RPMI8226 (cell line): ENCODE measurements at regions not wholly inside any gene's neighbourhood (a gene's known extent, or its start where the extent isn't known, plus 50 kb on each side); places are given as distances from the start of the nearest gene placed in this dataset.
"Not testable (repeated sequence)": the region's sequence is repeated elsewhere in the genome, so short reads cannot be mapped to it uniquely, and the experiment has no call there.

Experiments used
- DNase-seq: peaks from one replicate; pipeline ENCODE4 v3.0.0-alpha.2; 2015

DNA sequence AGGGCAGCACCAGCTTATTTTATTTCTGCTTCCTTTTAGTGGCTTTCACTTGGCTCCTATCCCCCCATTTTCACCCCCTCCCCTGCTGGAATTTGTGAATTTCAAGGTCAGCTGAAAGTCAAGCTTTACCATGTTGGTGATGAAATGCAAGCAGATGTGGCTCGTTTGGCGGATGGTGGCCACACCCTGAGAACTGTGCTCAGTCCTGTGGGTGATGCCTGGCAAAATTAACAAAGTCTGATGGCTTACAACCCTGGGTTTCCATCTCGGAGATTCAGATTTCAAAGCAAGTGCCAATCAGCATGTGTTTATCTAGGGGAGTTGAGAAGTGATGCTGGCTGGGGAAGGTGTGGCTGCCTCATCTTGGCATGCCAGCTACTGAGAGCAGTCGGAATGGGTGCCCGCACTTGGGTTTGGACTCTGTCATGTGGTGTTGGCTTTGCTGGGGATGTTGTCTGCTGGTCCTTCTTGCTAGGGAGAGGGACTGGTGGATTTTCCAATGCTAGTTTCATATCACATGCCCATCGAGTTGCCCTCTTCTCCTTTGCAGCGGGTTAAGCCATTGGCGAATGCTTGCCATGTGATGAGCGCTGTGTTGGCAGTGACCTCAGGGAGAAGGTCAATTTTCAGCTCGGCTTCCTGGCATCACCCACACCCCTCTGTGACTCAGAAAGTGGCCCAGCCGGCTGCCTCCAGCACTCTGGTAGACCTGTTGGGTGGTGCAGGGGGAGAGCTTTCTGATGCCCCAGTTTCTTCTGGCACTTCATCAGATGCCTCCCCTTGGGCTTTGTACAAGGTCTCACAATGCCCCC is 77.0 kb upstream of the PITX1 start:
- DNase-seq: no peak

DNA sequence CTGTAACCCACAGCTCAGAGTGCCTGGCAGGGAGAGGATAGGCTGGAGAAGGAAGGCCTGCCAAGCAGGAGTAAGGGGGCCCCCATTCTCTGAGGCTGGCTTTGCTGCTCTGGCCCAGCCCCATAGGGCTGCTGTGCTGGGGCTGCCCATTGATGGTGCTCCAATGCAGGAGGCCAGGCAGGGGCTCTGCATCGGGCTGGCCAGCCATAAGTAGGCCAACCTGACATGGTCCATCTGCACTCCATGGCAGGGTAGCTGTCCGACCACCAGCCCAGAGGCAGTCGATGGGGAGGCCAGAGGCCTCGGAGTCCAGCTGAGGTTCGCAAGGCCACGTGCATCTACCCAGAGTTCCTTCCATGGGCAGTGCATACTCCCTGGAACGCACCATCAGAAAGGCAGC is 75.0 kb upstream of the PITX1 start:
- no peak for DNase-seq

DNA sequence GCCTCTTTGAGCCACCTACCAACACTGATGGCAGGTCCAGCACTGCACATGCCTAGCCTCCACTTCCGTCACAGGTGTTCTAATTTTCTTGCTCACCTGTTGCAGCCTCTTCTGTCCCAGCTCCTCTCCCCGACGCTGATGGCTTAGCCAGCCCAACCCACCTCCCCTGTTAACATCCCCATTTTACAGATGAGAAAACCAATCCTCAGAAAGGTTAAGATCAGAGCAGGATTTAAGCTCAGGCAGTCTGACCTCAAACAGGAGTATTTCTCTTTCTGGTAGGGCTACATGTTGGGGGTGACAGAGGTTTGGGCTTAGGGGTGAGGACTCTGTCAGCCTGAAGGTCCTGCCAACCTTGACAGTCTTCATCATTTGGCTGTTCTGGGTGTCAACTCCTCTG is 74.5 kb upstream of the PITX1 start:
- DNase-seq: no peak

DNA sequence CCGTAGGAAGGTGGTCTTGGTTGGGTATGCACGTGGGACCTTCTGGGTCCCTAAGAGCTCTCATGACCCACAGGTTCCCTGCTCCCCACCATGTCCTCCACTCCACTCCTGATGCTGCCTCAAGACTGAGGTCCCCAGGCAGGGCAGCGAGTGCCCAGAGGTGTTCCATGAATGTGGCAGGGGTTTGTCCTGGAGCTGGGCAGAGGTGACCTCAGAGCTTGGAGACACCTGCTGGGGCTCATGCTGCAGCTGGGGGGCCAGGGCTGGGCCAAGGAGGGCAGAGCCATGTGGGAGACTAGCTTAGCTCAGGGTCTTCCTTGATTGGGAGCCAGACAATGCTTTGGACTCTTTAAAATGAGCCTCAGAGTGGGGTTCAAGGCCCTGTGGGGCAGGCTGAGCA is 74.0 kb upstream of the PITX1 start:
- no peak for DNase-seq

DNA sequence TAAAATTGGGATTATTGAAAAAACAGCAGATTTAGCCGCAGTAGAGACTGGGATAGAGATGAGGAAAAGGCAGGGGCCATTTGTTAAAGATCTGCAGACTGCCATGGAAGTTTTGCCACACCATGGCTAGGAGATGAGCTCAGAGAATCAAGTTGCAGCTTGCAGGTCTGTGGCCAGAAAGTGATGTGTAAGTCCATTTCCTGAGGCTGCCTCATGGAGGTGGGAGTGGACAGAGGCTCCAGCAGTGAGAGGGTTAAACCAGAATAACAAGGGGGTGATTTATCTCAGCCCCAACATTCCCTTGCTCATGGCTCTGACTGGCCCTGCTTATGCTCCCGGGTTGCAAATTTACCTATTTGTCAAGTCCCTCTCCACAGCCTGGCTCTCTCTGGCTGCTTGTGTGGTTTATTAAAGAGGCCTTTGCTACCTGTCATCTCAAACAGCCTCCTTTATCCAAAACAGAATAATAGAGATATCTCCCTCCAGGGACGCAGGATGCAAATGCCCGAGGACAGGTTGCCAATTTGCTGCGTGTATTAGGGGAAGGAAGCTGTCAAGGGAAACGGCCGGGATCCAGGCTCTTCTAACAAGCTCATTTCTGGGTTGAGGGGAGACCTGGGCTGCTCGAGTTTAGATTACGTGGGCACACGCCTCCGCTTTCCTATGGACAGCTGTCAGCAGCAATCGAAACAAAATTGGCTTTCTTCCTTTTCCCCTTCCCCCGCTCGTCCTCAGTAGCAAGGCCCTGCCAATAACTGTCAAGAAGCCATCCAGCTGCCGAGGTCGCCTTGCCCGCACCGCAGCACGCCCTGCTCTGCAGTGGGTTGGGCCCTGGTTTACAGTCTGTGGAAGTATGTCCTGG is 72.8 kb upstream of the PITX1 start:
- no peak for DNase-seq

DNA sequence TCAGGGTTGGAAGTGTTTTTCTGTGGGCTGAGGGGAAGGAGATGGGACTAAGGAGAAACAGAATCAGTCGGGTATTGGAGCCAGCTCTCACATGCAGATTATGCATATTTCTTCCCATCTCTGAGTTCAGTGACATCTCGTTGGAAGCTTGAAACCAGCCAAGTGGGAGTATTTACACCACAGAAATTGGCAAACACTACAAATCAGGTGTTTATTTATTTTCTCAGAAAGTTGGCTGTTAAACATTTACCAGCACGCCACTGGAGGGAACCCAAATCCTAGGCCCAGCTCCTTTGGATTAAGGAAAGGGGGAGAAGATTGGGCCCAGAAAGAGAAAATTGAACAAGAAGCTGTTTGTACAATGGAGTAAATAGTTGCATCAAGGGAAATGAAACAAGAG is 72.1 kb upstream of the PITX1 start:
- no peak for DNase-seq

DNA sequence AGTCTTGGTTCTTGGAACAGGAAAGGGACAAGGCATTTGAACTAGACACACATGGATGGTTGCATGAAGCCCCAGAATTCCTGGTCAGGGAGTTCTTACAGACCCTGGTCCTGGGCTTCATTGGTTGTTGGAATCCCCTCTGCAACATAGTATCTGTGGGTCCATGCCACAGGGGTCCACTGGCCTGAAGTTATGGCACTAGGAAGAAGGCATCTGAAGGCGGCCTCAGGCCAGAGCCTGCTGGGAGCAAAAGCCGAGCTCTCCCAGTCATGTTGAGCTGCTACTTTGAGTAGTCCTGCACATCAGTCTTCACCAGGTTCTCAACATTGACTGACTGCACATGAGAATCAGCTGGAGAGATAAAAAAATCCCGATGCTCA is 71.1 kb upstream of the PITX1 start:
- DNase-seq: no peak

DNA sequence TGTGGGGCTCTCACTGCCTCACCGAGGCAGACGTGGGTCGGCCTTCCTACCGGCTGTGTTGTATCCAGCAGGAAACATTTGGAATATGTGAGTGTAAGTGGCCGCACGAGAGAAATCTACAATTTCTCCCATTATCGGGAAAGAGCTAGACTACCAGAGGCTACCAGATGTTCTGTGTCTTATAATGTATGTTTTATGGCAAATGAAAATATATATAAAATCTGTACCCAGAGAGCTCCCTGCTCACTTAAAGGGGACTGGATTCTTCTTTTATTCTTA is 69.5 kb upstream of the PITX1 start:
- no peak for DNase-seq

DNA sequence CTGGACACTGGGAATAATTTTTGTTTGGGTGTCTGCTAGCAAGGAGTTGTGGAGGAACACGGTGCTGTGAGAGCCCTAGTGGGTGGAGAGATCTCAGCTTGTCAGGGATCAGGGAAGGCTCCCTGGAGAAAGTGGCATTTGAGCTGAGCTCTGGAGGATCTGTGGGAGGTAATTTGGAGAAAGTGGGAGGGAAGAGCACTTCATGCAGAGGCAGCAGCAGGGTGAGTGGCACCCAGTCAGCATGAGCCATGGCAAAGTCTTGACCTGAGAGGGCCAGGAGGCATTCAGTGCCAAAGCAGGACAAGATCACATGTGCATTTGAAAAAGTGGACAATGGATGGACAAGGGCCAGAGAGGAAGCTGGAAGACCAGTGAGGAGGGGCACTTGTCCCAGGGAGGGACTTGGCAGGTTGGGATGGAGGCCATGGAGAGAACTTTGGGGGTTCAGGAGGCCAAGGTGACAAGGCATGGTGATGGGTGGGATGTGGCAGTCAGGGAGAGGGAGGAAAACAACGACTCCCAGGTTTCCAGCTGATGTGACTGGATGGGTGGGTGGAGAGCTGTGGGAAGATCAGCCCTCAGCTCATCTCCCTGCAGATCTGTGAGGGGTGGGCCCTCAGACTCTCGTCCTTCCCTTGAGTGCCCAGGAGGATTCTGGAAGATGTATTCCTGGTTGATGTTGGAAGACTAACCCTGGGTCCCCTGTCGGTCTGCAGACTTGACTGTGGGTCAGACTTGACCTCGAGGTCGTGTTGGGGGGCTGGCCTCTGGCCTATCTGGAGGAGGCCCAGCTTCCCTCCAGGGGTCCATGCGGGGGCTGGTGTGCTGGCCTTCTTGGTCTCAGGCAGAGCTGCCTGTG is 68.9 kb upstream of the PITX1 start:
- no peak for DNase-seq

DNA sequence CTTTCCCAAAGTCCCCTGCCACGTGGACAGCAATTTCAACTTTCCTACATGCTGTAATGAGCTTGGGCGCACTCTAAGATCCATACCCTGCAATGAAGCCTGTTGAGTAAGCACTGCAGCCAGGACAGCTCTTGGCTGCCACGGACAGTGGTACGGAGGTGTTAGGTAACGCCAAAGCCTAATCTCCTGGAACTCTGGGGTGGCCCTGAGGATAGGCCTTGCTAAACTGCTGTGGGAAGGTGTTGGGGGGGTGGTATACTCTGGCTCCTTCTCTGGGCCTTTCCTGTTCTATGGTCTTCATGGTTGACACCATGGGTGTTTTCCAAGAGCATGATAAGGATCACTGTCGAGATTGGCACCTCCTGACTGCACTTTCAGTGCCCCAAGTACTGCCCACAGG is 66.4 kb upstream of the PITX1 start:
- DNase-seq: no peak

DNA sequence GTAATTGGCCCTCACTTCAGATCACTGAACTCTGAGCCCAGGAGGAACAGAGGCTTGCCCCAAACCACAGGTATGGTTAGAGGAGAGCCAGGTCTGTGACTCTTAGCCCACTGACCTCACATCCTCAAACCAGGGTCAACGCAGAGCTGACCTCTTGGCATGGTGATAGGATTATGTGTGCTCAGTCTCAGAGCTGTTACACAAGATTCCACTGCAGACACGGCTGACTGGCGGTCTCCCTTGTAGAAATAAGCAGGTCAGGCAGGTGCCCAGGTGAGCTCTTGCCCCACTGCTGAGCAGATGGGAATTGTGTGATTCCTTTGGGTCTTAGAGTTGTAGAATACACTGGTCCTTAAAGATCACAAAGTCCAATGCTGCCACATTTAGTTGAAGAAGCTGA is 66.0 kb upstream of the PITX1 start:
- DNase-seq: no peak

DNA sequence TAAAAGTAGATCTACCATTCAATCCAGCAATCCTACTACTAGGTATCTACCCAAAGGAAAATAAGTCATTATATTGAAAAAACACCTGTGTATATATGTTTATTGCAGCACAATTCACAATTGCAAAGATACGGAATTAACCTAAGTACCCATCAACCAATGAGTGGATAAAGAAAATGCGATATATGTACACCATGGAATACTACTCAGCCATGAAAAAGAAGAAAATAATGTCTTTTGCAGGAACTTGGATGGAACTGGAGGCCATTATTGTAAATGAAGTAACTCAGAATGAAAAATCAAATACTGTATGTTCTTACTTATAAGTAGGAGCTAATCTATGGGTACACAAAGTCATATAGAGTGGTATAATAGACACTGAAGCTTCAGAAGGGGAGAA is 63.4 kb upstream of the PITX1 start:
- no peak for DNase-seq

DNA sequence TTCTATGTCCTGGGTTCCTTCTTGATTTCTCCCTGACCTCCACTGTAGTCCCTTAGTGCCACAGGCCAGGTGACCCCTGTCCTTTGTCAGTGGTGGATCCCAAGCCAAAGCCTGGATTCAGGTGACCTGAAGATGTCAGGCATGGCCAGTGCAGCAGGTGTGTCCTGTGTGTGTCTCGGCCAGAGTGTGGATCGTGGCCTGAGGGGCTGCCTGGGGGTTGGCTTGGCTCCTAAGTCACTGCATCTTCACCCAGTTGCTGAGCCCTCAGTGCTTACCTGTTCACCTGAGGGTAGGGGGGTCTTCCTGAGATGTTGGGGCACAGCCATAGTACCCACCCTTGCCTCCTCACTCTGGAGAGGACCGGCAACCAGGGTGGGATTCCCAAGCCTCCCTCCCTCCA is 61.8 kb upstream of the PITX1 start:
- no peak for DNase-seq

DNA sequence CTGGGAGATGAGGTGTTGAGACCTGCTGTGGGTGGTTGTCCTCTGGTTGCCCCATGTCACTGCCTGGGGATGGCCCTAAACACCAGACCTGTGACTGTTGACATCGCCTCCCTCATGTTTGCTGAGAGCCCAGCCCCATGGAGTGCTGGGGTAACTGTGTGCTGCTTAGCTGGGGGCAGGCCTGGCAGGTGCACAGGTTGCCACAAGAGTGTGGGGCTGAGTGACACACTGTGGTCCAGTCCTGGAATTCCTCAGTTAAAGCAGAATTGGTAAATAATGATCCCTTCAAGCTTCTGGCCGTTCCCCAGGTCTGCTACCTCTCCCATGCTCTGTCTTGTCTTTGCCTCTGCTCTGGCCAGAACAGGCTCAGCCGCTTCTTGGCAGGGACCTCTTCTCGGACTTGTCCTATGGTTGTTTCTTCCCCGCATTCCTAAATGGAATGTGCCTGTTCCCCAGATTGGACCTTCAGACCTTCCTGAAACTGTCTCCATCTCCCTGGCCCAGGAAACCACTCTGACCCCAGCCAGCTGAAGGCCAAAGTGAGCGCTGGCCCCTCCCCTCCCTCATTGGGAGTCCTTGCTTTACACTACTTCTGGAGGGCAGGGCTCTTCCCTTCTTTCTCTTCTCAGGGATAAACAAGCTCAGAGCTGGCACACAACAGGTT is 61.2 kb upstream of the PITX1 start:
- no peak for DNase-seq

DNA sequence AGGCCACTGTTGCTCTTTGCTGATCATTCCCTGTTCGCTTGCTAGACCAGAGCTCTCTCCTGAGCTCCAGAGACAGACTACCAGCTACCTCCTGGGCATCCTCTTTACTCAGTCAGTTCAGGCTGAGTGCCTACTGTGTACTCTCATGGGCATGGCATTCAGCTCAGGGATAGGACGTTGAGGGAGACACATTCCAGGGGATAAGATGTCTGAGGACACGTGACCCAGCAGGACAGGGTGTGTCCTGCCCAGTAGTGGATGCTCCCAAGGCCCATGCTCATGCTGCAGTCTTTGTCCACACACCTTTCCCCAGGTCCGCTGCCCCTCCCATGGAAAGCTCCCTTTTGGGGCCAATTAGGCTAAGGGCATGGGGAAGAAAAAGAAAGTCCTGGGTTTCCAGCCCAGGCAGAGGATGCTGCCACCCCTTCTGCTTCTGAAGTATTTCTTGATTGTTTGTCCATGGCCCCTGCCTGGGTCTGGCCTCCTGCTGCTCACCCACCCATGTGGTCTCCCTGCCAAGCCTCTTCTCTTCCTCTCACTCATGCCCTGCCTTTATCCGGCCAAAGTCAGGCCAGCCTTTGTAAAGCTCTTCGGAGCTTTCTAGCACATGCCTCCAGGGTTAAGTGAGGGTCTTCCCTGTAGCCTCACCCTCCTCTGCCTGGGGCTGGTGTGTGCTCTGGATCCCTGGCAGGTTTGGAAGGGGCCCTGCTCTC is 60.5 kb upstream of the PITX1 start:
- no peak for DNase-seq

DNA sequence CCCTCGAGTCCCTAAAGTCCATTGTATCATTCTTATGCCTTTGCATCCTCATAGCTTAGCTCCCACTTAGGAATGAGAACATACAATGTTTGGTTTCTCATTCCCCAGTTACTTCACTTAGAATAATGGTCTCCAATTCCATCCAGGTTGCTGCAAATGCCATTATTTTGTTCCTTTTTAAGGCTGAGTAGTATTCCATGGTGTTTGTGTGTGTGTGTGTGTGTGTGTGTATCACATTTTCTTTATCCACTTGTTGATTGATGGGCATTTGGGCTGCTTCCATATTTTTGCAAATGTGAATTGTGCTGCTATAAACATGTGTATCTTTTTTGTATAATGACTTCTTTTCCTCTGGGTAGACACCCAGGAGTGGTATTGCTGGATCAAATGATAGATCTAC is 59.5 kb upstream of the PITX1 start:
- not testable (repeated sequence) for DNase-seq

DNA sequence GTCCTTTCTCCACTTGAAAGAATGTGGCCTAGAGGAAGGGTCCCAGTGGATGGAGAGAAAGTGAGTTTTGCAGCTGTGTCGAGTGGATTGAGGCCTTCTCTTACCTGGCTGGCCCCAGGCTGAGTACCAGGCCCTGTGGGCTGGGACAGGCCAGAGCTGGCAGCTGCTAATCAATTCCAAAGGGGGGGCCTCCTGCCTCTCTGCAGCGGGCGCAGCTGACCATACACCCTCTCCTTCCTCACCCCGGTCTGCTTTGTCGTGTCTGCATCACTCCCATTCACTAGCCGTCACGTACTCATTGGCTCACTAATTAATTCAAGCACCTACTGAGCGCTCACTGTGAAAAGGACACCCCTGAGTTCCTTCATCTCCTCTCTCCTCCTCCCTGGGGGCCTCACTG is 58.4 kb upstream of the PITX1 start:
- DNase-seq: no peak

DNA sequence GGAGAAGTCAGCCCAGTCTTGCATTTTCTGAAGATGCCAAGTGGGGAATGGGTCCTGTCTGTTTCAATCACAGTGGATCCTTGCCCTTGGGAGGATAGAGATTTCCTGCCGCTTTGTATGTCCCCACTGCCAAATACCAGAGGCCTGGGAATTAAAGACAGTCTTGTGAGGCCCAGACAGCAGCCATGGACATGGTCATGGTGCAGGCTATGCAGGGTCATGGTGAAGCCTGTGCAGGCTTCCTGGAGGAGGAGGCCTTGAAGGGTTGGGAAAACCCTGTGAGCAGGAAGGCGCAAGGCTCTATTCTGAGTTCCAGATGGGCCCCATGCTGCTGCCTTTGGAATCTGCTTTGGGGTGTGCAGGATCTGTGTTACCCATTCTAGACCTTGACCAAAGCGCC is 57.3 kb upstream of the PITX1 start:
- no peak for DNase-seq

DNA sequence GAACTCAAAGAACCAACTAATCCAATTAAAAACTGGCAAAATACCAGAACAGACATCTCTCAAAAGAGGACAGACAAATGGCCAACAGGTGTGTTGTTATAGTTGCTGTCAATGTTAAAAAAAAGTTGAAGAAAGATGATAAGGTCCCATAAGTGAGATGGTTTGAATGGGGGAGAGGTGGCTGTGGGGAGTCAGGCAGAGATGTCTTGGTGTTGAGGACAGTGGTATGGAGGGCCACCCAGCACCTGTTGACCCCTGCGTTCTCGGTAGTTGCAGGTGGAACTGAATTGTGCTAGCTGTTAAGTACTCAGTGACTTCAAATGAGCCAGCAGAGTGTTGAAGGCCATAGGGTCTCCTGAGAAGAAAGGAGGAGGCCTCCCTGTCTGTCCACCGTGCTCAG is 55.9 kb upstream of the PITX1 start:
- no peak for DNase-seq

DNA sequence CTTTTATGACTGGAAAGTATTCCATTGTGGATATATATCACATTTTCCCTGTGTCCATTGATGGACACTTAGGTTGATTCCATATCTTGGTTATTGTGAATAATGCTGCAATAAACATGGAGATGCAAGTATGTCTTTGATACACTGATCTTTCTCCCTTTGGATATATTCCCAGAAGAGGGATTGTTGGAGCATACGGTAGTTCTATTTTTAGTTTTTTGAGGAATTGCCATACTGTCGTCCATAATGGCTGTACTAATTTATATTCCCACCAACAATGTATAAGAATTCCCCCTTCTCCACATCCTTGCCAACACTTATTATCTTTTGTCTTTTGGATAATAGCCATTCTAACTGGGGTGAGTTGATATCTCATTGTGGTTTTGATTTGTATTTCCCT is 54.9 kb upstream of the PITX1 start:
- DNase-seq: no peak

DNA sequence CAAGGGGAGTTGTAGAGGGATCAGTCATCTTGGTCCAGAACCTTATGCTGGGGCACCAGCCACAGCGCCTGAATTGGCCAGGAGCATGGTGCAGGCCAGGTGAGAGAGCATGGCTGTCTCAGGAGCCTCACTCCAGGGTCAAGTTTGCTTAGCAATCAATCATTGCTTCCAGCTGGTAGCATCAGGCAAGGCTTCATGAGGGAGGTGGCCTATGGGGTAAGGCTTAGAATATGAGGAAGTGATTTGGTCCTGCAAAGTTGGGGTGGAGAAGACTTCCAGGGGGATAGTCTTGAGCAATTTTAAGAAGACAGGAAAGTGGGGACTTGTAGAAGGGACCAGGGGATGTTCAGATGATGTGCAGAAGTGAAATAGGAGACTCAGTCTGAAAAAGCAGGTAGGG is 53.9 kb upstream of the PITX1 start:
- DNase-seq: no peak

DNA sequence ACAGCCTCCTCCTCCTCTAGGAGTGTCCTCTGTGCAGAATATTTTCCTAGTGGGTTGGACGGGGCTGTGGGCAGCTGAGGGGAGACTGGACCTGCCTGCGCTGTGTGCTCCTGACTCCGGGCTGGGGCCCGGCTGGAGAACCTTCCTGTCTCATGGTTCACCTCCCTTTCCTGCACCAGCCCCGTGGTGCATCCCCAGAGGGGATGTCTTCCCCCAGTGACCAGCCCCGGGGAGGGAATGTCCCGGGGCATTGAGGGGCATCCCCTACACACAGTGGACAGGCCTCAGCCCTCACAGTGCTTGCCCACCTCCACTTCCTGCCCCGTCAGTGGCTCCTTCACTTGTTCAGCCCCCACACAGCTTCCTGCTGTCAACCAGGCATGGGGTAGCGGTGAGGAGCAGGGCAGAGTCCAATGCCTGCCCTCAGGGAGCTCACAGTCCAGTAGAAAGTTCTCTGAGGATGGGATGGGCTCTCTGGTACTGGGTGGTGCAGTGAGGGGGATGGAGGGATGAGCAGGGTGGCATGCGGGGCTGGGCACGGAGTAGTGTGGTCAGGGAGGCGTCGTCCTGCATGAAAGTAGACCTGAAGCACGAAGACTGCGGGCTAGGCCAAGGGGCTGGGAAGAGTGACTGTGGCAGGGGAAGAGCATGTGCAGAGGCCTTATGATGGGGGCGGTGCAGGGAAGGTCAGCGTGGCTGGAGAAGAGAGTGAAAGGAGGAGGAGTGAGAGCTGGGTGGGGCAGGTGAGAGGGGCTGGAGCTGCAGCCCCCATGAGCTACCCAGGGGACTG is 52.1 kb upstream of the PITX1 start:
- no peak for DNase-seq
